Fibroblast of skin of left biceps (primary cell): ENCODE measurements at regions not wholly inside any gene's neighbourhood (a gene's known extent, or its start where the extent isn't known, plus 50 kb on each side); places are given as distances from the start of the nearest gene placed in this dataset.
"Not testable (repeated sequence)": the region's sequence is repeated elsewhere in the genome, so short reads cannot be mapped to it uniquely, and the experiment has no call there.

Experiments
- DNase-seq, 2 experiments: peaks; one replicate each; pipeline ENCODE4 v3.0.0-alpha.2; 2013; ENCODE audit warnings: low read depth in 2 of 2

- no peak for DNase-seq
These were observed 629.7 kb downstream of the IRS1 start for GRCh38 chr2:226169751-226170581.

DNA sequence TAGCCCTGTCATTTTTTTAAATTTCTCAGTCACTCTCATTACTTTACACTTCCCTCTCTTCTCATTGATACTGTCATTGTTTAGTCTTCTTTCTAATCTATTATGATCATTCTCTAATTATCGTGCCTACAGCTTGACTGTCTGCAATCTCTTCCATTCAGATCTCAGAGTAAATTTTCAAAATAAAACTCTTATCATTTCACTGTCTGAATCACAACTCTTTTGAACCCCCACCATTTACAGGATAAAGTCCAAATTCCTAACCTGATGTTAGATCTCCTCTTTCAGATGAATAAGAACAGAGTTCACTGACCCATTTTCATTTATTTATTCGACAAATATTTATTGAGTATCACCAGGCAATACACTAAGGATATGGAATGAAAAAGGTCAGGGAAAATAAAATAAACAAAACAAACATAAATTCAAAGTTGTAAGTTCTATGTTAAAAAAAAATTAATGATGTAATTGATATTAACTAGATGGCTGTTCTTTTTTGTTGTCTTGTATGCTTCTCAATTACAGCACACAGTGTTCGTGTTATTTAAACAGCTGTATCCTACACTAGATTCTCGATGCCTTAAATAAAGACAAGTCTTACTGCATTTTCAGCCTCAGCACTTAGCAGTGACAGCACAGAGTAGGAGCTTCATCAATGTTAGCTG is 631.0 kb downstream of the IRS1 start:
- no peak for DNase-seq

DNA sequence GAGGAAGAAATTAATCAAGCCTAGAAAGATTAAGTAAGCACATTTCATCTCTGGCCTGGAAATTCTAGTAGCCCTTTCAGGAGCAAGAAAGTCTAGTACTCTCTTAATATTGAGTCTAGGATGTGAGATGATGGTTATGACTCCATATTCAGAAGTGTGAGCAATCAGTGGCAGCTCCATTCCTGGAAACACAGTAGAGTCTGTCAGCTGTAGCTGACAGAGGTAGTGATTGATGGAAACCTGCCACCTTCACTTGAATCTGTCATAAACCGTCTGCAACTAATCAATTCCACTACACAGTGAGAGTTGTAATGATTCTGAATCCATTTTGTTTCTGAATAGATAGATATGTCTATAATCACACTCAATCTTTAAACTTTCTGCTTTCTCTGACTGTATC is 635.1 kb downstream of the IRS1 start:
- DNase-seq: no peak

DNA sequence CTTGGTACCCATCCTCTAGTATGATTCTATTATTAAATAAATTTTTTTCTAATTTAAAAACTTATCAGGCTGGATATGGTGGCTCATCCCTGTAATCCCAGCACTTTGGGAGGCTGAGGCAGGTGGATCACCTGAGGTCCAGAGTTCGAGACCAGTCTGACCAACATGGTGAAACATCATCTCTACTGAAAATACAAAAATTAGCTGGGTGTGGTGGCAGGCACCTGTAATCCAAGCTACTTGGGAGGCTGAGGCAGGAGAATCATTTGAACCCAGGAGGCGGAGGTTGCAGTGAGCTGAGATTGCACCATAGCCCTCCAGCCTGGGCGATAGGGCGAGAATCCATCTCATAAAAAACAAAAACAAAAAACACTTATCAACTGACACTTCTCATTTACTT is 639.0 kb downstream of the IRS1 start:
- DNase-seq: not testable (repeated sequence)

DNA sequence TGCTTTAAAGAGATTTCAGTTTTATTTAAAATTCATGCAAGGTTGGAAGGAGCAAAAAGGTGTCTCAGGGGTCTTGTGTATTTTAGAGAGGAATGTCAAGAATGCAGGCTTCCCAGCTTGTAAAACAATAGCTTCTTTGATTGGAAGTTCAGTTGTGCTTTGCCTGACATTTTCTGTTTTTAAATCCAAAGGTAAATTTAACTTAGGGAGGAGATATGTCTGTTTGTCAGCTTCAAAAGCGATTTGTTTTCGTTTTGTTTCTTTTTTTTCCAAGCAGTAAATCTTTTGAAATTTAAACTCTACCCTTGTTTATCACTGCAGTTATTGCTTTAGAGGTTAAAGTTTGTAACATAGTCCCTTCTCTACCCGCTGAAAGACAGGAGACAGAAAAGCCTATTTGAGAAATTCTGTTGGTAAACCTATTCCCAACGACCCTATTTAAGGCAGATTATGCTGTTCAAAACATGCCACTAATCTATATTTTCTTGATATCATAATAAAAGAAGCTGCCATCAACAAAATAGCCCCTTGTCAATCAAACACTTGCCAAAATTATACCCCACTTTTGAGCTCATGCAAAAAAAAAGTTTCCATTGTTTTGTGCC is 639.6 kb downstream of the IRS1 start:
- no peak for DNase-seq

DNA sequence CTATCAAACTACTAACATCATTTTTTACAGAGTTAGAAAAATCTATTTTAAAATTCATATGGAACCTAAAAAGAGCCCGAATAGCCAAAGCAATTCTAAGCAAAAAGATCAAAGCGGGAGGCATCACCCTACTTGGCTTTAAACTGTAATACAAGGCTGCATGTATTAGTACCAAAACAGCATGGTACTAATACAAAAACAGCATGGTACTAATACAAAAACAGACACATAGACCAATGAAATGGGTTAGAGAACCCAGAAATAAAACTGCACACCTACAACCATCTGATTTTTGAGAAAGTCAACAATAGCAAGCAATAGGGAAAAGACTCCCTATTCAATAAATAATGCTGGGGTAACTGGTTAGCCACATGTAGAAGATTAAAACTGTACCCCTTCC is 640.7 kb downstream of the IRS1 start:
- no peak for DNase-seq

DNA sequence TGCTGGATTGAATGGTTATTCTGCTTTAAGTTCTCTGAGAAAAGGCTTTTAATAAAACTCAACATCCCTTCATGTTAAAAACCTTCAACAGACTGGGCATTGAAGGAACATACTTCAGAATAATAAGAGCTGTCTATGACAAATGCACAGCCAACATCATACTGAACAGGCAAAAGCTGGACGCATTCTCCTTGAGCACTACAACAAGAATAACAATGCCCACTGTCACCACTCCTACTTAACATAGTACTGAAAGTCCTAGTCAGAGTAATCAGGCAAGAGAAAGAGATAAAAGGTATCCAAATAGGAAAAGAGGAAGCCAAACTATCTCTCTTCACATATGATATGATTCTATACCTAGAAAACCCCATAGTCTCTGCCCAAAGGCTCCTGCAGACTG is 641.4 kb downstream of the IRS1 start:
- DNase-seq: no peak

- no peak for DNase-seq
These were observed 644.3 kb downstream of the IRS1 start for GRCh38 chr2:226155093-226155875.

GRCh38 chr2:226154610-226155009 is 645.0 kb downstream of the IRS1 start:
- no peak for DNase-seq

- no peak for DNase-seq
These were observed 646.1 kb downstream of the IRS1 start for GRCh38 chr2:226153553-226153952.

GRCh38 chr2:226151157-226151556 is 648.5 kb downstream of the IRS1 start:
- no peak for DNase-seq

GRCh38 chr2:226143091-226143490 is 656.5 kb downstream of the IRS1 start:
- no peak for DNase-seq

GRCh38 chr2:226142463-226142862 is 657.2 kb downstream of the IRS1 start:
- no peak for DNase-seq

DNA sequence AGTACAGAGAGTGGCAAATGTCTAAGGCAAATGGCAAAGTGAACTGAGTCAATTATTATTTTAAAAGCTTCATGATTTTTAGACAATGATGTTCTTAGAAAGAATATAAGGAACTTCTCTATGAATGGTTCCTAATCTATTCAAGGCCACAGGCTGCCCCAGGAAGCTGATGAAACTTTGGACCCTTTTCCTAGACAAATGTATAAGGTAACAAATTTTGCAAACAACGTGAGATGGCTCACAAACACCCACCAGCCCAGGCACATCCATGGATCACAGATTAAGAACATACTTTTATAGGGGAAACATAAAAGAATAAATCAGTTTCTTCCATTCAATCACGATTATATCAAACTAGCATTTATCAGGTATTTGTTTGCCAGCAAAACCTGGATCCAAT is 659.0 kb downstream of the IRS1 start:
- DNase-seq: no peak

- no peak for DNase-seq
These were observed 659.9 kb downstream of the IRS1 start for GRCh38 chr2:226139759-226140158.

- DNase-seq: no peak
These were observed 662.3 kb downstream of the IRS1 start for GRCh38 chr2:226137201-226137811.

DNA sequence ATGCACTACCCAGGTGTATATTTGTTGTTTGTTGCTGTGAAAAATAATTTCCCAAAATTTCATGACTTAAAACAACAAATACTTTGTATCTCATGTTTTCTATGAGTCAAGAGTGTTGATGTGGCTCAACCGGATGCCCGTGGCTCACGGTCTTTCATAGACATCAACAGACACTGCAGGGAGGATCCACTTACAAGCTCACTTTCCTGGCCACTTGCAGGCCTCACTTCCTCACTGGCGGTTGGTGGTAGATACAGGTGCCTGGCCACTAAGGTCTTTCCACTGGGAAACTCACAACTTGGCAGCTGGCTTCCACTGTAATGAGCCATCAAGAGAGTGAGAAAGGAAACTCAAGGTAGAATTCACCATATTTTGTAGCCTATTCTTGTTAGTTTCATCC is 662.9 kb downstream of the IRS1 start:
- DNase-seq: no peak

DNA sequence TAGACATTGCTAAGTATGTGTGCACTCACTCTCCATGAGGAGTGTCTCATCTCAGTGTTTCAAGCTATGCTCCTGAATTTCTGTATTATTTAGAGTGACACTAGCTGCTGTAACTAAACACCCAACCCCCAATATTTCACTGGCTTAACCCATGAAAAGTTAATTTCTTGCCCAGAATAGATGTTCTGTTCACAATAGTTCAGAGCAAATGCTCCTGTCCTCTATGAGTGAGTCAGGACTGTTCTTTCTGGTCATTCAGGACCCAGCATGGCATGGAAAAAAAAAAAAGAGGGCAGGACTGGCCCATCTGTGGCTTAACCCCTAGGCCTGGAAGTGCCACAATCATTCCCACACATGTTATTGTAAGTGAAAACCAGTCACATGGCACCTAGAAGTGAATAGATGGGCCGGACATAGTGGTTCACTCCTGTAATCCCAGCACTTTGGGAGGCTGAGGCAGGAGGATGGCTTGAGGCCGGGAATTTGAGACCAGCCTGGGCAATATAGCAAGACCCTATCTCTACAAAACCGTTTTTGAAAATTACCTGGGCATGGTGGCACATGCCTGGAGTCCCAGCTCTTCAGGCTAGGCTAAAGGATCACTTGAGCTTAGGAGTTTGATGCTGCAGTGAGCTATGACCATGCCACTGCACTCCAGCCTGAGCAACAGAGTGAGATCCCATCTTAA is 663.6 kb downstream of the IRS1 start:
- no peak for DNase-seq

DNA sequence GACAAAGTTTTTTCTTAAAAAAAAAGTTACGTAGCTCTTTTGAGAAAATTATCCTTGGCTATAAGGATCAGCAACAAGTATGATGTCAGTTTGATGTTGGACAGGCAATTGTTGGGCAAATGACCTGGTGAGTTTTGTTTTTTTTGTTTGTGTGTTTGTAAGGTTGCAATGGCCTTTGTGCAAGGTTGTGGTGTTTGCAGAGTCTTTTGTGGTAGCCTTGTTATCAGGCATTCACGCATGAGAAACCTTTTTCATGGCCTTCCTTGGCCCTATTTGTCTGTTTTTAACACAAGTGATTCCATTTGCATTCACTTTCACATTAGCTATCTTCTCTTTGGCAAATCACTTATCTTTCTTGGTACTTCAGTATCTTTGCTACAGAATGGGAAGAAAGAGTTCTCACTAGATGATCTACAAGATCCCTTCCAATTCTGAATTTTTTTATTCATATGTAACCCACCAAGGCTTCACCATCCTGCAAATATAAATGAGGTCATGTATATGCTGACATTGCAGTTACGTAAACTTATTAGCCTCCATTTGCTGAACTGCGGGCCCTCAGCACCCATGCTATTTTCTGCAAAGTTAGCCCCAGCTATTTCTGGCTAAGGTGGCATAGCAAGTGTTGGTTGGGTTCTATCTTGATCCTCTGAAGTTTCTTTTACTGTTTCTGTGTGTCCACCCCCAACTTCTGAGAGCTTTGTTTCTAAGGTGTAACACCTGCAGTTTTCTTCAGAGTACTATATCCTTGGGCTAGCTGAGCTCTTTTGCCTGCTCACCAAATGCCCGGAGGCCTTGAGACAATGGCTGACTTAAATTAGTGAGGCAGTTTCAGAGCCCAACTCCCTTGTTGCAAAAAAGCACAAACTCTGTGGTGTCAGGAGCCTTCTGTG is 667.1 kb downstream of the IRS1 start:
- DNase-seq: no peak

DNA sequence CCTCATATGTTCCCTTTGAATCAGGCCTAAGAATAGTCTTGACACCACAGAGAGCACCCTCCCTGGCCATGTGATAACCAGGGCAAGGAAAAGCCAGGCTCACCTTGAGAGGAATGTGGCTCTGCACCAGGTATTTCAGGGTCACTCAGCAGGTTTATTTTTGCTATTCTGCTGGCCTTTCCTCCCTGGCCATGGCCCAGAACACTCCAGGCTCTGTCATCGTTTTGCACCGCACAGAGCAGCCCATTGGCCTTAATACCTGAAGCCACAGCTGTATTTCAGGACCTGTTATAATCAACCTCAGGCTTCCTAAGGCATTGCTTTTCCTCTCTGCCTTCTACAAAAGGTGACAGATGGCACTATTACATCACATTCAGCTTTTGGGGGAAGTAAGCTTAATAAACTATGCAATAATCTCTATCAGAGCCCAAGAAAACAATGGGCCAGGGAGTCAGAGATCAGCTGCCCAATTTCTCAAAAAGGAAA is 668.3 kb downstream of the IRS1 start:
- no peak for DNase-seq
